Endothelial cell of umbilical vein (primary cell): ENCODE measurements at regions not wholly inside any gene's neighbourhood (a gene's known extent, or its start where the extent isn't known, plus 50 kb on each side); places are given as distances from the start of the nearest gene placed in this dataset.

Experiments
- BruUV-seq: library from RNA; stranded (reverse); fragments of 400-500 nt; replicated peaks from 2 replicates; lab custom pipeline; 2021; lab: Mats Ljungman, UMichigan
- CTCF ChIA-PET: fragments of 300-600, 350-600 bp; sonication (Branson Sonifier 250); formaldehyde crosslinking; loops from one replicate; lab custom pipeline; 2021; ENCODE audit warnings: antibody characterized with exemption, inconsistent platforms; lab: Charles Lee
- POLR2A ChIA-PET: fragments of 300-600, 350-600 bp; sonication (Branson Sonifier 250); formaldehyde crosslinking; loops from one replicate; lab custom pipeline; 2021; ENCODE audit warnings: antibody characterized with exemption, inconsistent platforms; lab: Charles Lee
- DNase-seq: peaks from one replicate; pipeline ENCODE4 v3.0.0-alpha.2; 2011; ENCODE audit warnings: low read depth, low spot score
- FAIRE-seq: peaks from 2 replicates; lab custom pipeline; 2011; peaks lifted over from hg19 to GRCh38; lab: Jason Lieb, UNC
- H2AFZ ChIP-seq: 2 replicates; pipeline ENCODE4 v1.6.0; 2012; ENCODE audit warnings: low read depth, low read length, control low read depth, inconsistent platforms
- H3K27ac ChIP-seq: 2 replicates; pipeline ENCODE4 v1.5.1; 2011; ENCODE audit warnings: low read depth, mild to moderate bottlenecking, control low read depth, low read length, moderate library complexity; ENCODE audit not compliant: insufficient read depth
- H3K27me3 ChIP-seq, 2 experiments: 2 replicates each; pipeline versions ENCODE4 v1.6.0 to v1.6.1; 2011; ENCODE audit warnings: low read length in 2 of 2, mixed read lengths in 1 of 2; ENCODE audit not compliant: control insufficient read depth in 2 of 2, insufficient read depth in 2 of 2
- H3K36me3 ChIP-seq, 2 experiments: 2 replicates in 1 of 2; 3 replicates in 1 of 2; pipeline ENCODE4 v1.5.1; 2011; ENCODE audit warnings: low read length in 2 of 2, mild to moderate bottlenecking in 1 of 2, moderate library complexity in 1 of 2; ENCODE audit not compliant: control insufficient read depth in 2 of 2, insufficient read depth in 2 of 2; ENCODE audit errors: extremely low read depth in 1 of 2
- H3K4me1 ChIP-seq: 3 replicates; pipeline ENCODE4 v1.5.1; 2011; ENCODE audit warnings: mild to moderate bottlenecking, low read length; ENCODE audit not compliant: control insufficient read depth, insufficient read depth; ENCODE audit errors: extremely low read depth
- H3K4me2 ChIP-seq: 2 replicates; pipeline ENCODE4 v1.6.1; 2011; ENCODE audit warnings: low read length, control low read depth, mixed read lengths; ENCODE audit not compliant: insufficient read depth
- H3K4me3 ChIP-seq, 3 experiments: fragments of 200-600 bp in 1 of 3; sonication (generic), shearing (Covaris generic) in 1 of 3; replicated peaks in 1 of 3; 2 replicates each; pipeline ENCODE4 v1.5.1; 2011 to 2016; ENCODE audit warnings: control low read depth in 3 of 3, low read length in 3 of 3, mild to moderate bottlenecking in 2 of 3, inconsistent platforms in 1 of 3, low read depth in 1 of 3, moderate library complexity in 1 of 3; ENCODE audit not compliant: insufficient read depth in 1 of 3
- H3K79me2 ChIP-seq: 2 replicates; pipeline ENCODE4 v1.6.0; 2012; ENCODE audit warnings: low read length, inconsistent platforms; ENCODE audit not compliant: control insufficient read depth, insufficient read depth
- H3K9ac ChIP-seq: replicated peaks from 2 replicates; pipeline ENCODE3; 2011; ENCODE audit warnings: low read length, control low read depth; ENCODE audit not compliant: insufficient read depth; ENCODE audit errors: extremely low read depth
- H3K9me1 ChIP-seq: replicated peaks from 3 replicates; pipeline ENCODE4 v1.6.0; 2011; ENCODE audit warnings: mild to moderate bottlenecking, low read length; ENCODE audit not compliant: control insufficient read depth, insufficient read depth; ENCODE audit errors: extremely low read depth
- H3K9me3 ChIP-seq: replicated peaks from 2 replicates; pipeline ENCODE4 v1.5.1; 2012; ENCODE audit warnings: low read length, inconsistent platforms; ENCODE audit not compliant: control insufficient read depth, insufficient read depth
- H4K20me1 ChIP-seq: replicated peaks from 2 replicates; pipeline ENCODE3; 2011; ENCODE audit warnings: mild to moderate bottlenecking, low read length; ENCODE audit not compliant: control insufficient read depth, insufficient read depth; ENCODE audit errors: extremely low read depth
- CTCF ChIP-seq, 2 donors: IDR thresholded peaks; 1 replicate in 1 of 2; 2 replicates in 1 of 2; pipeline ENCODE4 v1.5.1; 2011; ENCODE audit warnings: low read length in 2 of 2, mild to moderate bottlenecking in 2 of 2, moderate library complexity in 2 of 2, control low read depth in 1 of 2, inconsistent platforms in 1 of 2, low read depth in 1 of 2; ENCODE audit not compliant: insufficient read depth in 1 of 2; ENCODE audit errors: extremely low read depth in 1 of 2
- EZH2 ChIP-seq: IDR thresholded peaks from 2 replicates; pipeline ENCODE4 v1.6.1; 2012; ENCODE audit warnings: borderline replicate concordance, low read depth, mild to moderate bottlenecking, moderate library complexity, low read length, inconsistent platforms; ENCODE audit not compliant: severe bottlenecking
- FOS ChIP-seq: IDR thresholded peaks from 2 replicates; pipeline ENCODE4 v1.6.1; 2011; ENCODE audit warnings: mild to moderate bottlenecking, low read length, moderate library complexity, borderline replicate concordance; ENCODE audit not compliant: insufficient read depth
- GATA2 ChIP-seq: IDR thresholded peaks from 2 replicates; pipeline ENCODE4 v1.7.0; 2011; ENCODE audit warnings: low read depth, mild to moderate bottlenecking, moderate library complexity, mixed read lengths, low read length; ENCODE audit not compliant: insufficient read length, insufficient read depth
- JUN ChIP-seq: IDR thresholded peaks from 2 replicates; pipeline ENCODE4 v1.6.1; 2011; ENCODE audit warnings: borderline replicate concordance, low read depth; ENCODE audit not compliant: insufficient read length, insufficient read depth
- MAX ChIP-seq: IDR thresholded peaks from 2 replicates; pipeline ENCODE4 v1.6.1; 2011; ENCODE audit not compliant: insufficient read depth, insufficient read length
- MYC ChIP-seq: IDR thresholded peaks from one replicate; pipeline ENCODE4 v1.6.1; 2011; ENCODE audit warnings: mild to moderate bottlenecking, low read depth, low read length
- POLR2A ChIP-seq: IDR thresholded peaks from 2 replicates; pipeline ENCODE4 v1.6.1; 2012; ENCODE audit warnings: low read depth, mild to moderate bottlenecking, control low read depth, low read length
- POLR2AphosphoS5 ChIP-seq: IDR thresholded peaks from 2 replicates; pipeline ENCODE4 v1.6.1; 2012; ENCODE audit warnings: low read depth, mild to moderate bottlenecking, control low read depth, low read length, moderate library complexity; ENCODE audit not compliant: insufficient read depth
- dilution Hi-C: fragments of 300-500 bp; cut with MboI; formaldehyde crosslinking; loops from one replicate; pipeline ENCODE4 v1.15.0; 2019; ENCODE audit warnings: low sequenced_read_pairs; ENCODE audit not compliant: extremely low pct_ligation_motif_present
- intact Hi-C: fragments of 100-400 bp; cut with micrococcal nuclease; formaldehyde crosslinking; loops from one replicate; pipeline ENCODE4 v1.10.0; 2022

GRCh38 chr1:208465786-208466590 is 221.8 kb upstream of the PLXNA2 start:
- CTCF ChIA-PET, result no interaction called here
- Histone ChIP-seq H3K9me3 (no peaks in the 10 kb centered on the region), H3K36me3 (no peaks in the 10 kb centered on the region), H3K4me3 (no peak overlapping the region), H3K79me2 (no peaks in the 10 kb centered on the region), H3K27me3 (peaks cover 4 to 7% of the 10 kb centered on the region in 2 experiments), H3K9ac (no peak overlapping the region), H3K9me1 (no peaks in the 10 kb centered on the region), H3K4me1 (no peaks in the 10 kb centered on the region), H4K20me1 (no peaks in the 10 kb centered on the region), H3K27ac (no peak overlapping the region), H2AFZ (no peak overlapping the region), H3K4me2 (no peak overlapping the region)
- BruUV-seq, result no TSS peak
- intact Hi-C loops (loop anchor here (5.0 kb wide), 1 partner anchor 726 kb away; no protein-coding TSS in a partner anchor), dilution Hi-C loops (no loop called here)
- DNase-seq (no peak), FAIRE-seq (no peak)
- TF ChIP-seq JUN, result no peak
- no peak for TF ChIP-seq EZH2
- no peak for TF ChIP-seq GATA2
- no peak for TF ChIP-seq POLR2A
- TF ChIP-seq MYC, result no peak
- TF ChIP-seq POLR2AphosphoS5, result no peak
- TF ChIP-seq CTCF (IDR thresholded peaks at IDR 0.05; ENCODE audit: extremely low read depth in 1 of 2, insufficient read depth in 1 of 2, low read depth in 1 of 2, low read length in 2 of 2), result no peak
- TF ChIP-seq MAX, result no peak
- no peak for TF ChIP-seq FOS
- POLR2A ChIA-PET, result no interaction called here
